HepG2 (cell line): ENCODE measurements at regions not wholly inside any gene's neighbourhood (a gene's known extent, or its start where the extent isn't known, plus 50 kb on each side); places are given as distances from the start of the nearest gene placed in this dataset.

Source experiments
- ZKSCAN1 ChIP-seq: fragments of 150-350 bp; IDR thresholded peaks from 2 replicates; pipeline ENCODE4 v1.6.1; 2014; ENCODE audit warnings: low read length
- ZKSCAN5 ChIP-seq: sonication (generic); formaldehyde crosslinking; IDR thresholded peaks from 2 replicates; pipeline ENCODE4 v1.5.1; 2020; ENCODE audit warnings: mild to moderate bottlenecking, missing genetic modification reagents
- ZNF24 ChIP-seq: fragments of 450-650 bp; IDR thresholded peaks from 2 replicates; pipeline ENCODE4 v1.6.1; 2017; ENCODE audit warnings: antibody characterized with exemption, mild to moderate bottlenecking
- ZNF580 ChIP-seq: IDR thresholded peaks from 2 replicates; pipeline ENCODE4 v1.6.1; 2016; ENCODE audit warnings: low read depth, borderline replicate concordance

DNA sequence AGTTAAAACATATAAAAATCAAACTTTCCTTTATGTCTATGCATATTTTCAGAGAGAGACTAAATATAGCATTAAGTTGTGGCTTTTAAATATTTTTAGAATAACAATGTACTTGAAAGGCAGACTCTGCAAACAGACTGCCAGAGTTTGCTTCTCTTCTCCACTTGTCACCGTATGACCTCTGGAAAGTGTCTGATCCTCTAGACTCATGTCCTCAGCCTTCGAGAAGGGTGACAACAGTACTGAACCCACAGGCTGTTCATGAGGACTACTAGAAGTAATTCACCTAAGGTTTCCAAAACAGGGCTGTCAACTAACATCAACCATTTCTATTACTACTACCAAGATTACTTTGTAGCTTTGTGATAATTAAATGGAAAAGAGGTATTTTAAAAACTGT, 167.7 kb upstream of the TBCA start:
- TF ChIP-seq ZNF24 (no peak), ZNF580 (CRISPR knock-in tag) (no peak), ZKSCAN5 (CRISPR knock-in tag) (no peak), ZKSCAN1 (no peak)
